HG03575 (cell line): ENCODE measurements at regions not wholly inside any gene's neighbourhood (a gene's known extent, or its start where the extent isn't known, plus 50 kb on each side); places are given as distances from the start of the nearest gene placed in this dataset.

Experiments
- ATAC-seq: cut with Tn5 transposase; IDR thresholded peaks from one replicate; pipeline ENCODE4 v1.9.1; 2021; ENCODE audit not compliant: unreplicated experiment, insufficient number of reproducible peaks, low FRiP score; ENCODE audit errors: extremely low read depth

DNA sequence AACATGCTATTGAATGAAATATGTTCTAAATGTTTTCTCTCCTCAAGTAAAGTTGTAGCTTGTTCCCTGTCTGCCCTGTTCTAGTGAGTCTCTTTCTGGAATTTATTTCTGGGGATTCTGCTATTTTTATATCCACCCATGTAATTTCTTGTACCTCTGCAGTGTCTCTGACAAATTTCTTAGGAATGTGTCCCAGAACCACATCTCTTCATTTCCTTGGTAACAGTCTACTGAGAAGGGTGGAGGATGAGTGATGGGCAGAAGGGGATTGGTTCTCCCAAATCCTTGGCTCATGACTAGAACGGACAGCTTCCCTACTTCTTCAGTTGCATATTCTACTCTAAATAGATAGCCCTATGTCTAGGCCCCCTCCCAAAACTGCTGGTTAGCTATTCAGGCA lies 490.6 kb upstream of the LINC00305 start:
- ATAC-seq, result no peak

DNA sequence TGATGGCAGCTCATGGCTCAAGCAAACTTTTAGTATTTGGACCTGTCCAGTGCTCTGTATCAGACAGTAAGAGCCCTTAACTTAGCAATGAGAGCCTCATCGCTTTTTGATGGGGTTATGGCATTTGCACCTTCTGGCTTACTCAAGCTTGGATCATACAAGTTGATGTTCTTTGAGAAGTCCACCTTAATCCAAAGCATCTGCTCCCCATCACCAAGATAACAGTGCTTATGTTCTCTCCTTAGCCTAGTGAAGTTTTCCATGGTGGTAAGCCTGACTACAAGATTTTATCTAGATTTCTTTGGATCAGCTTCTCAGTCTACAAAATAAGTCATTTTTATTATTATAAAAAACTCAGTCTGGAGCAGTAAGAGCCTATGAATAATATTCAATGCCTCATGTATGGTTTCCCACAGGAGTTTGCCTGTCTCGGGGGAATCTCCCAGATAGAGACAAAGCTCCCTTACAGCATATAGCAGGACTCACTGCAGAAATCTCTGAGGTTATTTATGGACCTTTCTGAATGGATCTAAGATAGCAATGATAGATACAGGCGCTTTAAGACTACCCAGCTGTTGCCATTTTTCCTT lies 472.2 kb upstream of the LINC00305 start:
- ATAC-seq, result no peak

DNA sequence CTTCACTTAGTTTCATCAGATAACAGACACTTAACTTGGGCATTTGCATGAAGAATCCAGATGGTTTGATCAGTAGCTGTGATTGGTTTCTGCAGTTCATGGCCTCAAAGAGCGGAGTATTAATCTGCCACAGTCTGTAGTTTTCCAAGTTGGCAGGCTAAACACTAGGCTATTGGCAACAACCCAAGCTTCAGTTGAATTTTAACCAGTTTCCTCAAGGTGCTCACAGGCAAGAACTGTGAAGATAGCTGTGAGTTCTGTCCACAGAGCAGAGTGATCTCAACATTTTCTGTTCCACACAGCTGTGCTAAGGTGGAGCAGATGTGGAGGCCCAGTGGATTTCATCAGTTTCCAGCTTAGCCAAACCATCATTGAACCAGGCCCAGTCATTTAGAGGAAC lies 469.5 kb upstream of the LINC00305 start:
- no peak for ATAC-seq

DNA sequence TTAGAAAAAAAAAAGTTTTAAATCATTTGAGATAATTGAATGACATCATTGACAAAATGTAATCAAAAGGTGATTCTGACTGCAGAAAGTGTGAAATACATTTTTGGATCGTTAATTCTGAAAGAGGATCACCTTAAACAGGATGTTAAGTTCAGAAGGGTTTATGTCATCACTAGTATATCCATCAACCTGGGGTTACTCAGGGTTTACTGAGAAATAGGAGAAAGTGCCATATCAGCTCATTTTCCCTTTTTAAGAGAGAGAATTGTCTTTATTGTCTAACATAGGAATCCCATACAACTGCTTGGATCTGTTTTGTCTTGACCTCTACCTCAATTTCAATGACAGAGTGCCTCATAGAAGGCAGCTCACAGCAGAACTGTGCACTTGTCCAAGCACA lies 466.1 kb upstream of the LINC00305 start:
- ATAC-seq, result no peak

DNA sequence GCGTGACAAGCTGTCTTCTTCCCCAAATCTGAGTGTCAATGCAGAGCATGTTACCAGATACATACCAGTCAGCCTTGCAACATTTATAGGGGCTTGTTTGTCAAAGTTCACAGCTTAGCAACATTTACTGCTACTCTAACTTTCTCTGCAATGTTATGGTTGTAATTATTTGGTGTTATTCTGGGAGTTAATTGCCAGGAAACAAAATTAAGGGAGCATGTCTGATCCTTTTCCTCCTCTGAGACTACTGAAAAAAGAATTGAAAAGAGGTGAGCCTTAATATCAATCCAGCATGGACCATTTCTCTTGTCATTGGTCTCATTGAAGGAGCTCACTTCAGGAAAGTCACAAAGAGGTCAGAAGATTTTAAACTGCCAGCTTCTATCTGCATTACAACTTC lies 465.6 kb upstream of the LINC00305 start:
- ATAC-seq, result no peak

DNA sequence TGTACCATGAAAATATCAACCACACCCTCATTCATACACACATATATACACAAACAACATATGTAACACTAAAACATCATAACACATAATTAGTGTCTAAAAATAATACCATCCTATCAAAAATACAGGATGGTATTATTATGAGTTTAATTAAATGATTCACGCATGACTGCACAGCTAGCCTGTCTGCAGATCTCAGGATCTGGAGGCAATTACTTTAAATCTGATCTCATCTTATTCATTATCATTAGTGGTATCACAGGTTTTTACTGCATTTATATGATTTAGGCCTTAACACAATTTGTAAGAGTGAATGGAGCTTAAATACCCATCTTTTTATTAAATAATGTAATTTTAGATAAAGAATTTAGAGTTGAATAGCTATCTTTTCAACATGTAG lies 443.4 kb upstream of the LINC00305 start:
- no peak for ATAC-seq

DNA sequence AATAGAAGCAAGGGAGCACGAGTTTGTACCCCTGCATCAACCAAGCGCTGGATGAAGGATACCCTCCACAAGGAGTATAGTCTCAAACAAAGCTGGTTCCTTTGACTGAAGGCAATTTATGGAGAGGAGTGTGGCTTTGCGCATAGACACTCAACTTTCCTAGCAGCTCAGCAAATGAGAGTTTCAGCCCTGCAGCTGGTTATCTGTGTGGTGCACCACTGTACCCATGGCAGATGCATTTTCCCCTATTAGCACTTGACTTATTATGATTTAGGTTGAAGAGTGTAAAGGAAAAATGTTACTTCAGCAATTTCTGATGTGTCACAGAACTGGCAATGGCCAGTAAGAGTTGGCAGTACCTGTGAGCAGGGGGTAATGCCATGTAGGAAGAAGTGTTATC lies 440.1 kb upstream of the LINC00305 start:
- no peak for ATAC-seq

DNA sequence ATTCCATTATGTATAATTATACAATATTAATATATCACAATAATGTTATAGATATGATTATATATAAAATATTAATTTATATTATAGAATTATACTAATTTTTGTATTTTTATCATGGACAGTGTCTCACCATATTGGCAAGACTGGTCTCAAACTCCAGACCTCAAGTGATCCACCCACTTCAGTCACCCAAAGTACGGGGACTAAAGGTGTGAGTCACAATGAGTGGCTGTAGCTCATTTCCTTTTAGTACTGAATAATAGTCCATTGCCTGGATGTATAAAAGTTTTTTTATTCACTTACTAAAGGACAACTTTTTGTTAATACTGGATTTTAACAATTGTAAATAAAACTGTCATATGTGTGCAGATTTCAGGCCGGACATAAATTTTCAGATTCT lies 417.6 kb upstream of the LINC00305 start:
- ATAC-seq, result no peak

DNA sequence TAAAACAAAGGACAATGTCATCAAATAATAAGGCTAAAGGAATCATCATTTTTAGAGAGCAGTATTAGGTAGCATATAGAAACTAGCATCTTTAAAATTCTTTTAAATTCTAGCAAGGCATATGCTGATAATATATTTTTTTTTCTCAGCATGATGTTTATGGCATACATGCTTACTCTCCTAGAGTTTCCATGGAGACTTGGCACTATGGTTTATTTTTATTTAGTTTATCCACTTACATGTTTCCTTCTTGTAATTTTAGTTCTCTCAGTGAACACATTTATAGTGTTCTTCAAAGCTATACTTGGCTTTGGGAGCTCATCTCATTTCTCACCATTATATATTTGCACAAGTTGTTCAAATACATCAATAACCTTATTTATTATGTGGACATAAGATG lies 413.8 kb upstream of the LINC00305 start:
- ATAC-seq, result no peak

DNA sequence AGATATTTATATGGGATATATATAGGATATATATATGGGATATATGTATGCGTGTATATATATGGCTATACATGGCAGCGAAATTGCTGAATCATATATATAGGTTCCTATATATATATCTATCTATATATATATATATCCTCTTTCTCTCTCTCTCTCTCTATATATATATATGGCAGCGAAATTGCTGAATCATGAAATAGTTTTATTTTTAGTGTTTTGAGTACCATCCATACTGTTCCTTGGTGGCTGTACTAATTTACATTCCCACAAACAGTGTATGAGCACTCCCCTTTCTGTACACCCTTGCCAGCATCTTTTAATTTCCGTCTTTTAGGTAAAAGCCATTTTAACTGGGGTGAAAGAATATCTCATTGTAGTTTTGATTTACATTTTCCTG lies 397.6 kb upstream of the LINC00305 start:
- ATAC-seq, result no peak

DNA sequence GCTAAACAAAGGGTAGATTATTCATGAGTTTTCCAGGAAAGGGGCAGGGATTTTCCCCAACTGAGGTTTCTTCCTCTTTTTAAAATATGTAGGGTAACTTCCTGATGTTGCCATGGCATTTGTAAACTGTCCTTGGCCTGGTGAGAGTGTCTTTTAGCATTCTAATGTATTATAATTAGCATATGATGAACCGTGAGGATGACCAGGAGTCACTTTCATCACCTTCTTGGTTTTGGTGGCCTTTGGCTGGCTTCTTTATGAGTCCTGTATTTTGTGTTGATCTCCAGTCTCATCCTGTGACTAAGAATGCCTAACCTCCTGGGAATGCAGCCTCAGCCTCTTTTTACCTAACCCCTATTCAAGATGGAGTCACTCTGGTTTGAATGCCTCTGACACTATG lies 391.0 kb upstream of the LINC00305 start:
- no peak for ATAC-seq

DNA sequence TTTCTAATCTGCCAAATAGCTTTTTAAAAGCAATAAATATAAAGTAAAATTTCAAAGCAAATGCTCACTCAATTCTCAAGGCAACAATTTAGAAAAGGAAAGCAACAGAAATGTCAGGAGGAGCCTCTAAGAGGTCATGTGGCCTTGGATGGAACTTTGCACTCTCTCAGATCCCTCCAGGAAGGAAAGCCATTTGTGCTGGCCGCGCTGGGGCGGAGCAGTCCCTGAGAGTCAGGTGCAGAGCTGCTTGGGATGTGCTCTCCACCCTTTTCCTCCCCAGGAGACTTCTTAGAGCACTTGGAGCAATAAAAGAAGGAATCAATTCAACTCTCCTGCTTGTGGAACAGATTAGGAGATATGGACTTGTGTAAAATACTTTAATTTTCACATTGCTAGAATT lies 379.8 kb upstream of the LINC00305 start:
- no peak for ATAC-seq

DNA sequence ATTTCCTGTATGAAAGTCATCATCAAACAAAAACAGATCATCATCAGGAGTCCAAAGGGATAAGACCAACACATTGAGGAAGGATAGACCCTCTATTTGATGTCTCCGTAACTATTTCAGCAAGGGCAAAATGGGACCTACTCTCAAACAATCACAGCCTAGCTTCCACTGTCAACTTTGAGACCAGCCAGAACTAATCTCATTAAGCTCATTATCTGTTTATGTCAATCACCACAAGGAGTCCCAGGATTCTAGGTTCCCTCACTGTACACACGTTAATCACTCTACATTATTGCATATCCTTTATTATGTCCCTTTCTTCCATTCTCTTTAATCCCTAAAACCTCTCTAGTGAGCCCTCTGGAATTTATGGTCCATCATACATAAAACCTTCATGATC lies 370.3 kb upstream of the LINC00305 start:
- ATAC-seq, result no peak

DNA sequence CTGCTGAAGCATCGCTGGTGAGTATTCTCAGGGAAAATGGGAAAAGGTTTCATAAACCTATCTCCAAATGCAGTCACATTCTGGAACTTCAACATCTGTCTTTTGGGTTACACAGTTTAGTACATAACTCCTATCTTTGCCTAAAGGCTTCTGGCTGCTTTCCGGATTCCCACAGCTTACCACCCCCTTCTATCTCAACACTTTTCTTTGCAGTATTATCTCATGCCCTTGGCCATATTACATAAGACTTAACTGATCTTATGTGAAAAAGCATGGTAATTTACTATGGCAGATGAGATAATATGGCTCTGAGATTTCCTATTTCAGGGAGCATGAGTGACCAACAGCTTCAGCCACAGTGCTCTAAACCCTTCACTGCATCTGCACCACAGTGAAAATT lies 369.3 kb upstream of the LINC00305 start:
- no peak for ATAC-seq

DNA sequence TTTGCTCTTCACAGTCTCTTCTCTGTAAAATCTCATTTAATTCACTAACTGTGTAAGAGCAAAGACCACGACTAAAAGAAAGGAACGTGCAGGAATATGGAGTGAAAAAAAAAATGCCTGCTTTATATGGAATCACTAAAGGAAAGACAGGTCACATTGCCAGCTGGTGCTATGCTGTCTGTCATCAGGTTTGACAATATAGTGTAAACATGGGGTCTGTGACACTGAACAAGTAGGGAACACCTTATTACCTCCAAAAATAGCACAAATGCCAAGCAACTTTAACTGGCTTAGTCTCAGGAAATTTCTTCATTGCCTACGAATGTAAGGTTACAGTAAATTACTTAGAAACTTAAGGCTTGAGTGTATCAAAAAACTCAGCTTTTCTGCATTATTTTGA lies 364.5 kb upstream of the LINC00305 start:
- ATAC-seq, result no peak

DNA sequence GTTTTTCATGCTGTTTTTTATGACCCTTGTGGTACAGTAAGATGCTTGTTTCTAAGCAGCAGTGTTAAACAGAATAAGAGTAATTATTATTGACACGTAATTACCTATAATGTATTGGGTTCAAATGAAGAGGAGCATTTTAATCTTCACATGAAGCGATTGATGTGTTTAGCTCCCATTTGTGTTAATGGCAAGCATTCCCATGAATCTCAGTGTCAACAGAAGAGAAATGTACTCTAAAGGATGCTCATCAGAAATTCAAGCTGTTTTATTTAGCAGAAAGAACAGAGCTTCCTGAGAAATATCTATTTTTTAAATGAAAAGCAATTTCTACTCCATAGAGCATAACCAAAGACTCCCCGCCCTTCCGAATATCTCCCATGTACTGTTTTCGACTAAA lies 341.3 kb upstream of the LINC00305 start:
- no peak for ATAC-seq

DNA sequence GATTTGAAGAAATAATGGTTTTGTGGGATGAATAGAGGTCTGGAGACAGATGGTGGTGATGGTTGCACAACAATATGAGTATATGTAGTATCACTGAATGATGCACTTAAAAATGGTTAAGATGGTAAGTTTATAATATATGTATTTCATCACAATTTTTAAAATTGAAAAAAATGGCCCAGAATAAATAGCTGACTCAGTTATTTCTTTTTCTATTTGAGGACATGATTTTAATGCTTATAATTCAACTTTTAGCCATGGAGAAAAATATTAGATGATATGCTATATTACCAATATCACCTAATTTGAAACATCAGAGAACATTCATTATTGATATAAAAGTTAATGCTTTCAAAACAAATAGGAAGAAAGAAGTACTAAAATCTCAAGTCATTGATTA lies 339.8 kb upstream of the LINC00305 start:
- ATAC-seq, result no peak

DNA sequence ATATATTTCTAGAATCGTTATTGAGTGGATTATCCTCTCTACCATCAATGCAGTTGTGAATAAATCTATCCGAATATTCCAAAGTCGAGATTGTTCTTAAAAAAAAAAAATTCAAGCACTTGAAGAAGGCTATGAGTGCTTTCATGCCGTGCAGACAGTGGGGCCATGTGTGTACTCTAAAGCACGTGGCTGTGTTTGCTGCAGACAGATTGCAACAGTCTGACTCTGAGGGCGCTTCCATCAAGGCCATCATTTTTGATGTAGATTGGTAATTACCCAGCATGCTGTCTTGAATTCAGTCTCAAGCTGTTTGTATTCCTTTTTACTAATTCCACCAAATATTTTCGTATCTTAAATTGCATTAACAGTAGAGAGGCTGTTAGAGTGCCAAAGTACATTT lies 325.9 kb upstream of the LINC00305 start:
- no peak for ATAC-seq

DNA sequence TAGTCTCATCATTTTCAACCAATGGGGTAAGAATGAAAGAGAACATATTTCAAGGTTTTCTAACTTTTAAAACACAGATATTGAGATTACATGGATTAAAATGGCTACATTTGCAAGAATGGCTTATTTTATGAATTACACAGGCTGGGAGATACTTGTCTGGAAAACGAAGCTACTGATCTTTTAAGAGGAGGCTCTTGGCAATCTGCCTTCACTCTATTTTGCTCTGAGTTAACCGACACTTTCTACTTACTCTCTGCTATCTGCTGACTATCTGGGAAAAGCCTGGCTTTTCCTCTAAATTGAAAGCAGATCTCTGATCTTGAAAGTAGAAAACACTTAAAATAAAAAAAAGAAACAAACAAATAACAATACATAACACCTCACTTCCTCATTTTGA lies 325.4 kb upstream of the LINC00305 start:
- ATAC-seq, result no peak

DNA sequence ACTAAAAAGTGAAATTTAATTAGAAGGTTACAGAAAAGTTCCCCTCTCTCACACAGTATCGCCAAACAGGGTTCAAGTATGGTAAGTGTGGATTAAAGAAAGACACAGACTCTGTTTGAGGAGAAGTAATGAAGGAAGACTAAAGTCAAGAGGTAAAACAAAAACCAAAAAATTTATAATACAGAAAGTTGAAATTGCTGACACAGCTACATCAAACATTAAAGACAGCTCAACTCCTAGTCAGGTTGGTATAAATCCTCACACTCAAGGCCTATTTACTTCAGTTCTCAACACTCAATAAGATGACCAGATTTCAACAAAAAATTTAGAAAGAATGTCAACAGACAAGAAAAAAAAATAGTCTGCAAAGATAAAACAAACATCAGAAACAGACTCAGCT lies 300.5 kb upstream of the LINC00305 start:
- no peak for ATAC-seq

DNA sequence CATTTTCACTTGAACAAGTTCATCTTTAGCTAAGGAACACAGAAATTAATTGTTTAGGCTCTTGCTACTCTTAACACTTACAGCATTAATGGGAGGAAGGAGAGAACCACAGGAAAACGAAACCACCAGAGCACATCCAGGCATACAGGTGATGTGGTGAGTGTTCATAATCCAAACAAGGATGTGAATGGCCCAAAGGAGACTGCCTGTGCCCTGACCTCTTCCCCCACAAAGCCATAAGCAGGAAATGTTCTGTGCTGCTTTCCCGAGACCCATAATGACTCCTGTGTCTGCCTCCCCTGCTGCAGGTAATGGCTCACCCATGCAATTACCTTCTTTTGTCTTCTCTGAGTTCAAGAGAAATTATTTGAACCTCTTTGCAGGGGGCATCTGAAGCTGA lies 295.9 kb upstream of the LINC00305 start:
- no peak for ATAC-seq

DNA sequence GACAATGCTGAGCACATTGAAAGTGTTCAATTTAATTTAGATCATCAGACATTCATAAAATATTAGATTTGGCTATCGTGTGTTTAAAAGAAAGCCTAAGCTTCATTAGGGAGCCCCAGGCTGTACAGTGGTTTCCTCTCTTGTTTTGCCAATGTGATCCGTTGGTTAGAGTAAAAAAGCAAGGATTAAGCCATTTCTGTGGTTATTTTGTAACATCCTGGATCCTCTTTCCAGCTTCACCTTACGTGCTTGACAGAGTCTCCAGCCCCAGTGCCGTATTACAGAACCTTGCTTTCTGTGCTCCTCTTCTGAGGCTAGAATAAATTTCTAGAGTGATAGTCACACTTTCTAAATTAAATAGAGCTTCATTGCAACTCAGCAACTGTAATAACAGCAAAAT lies 289.3 kb upstream of the LINC00305 start:
- ATAC-seq, result no peak
